Esophagus (tissue), 2 donors: ENCODE measurements at regions not wholly inside any gene's neighbourhood (a gene's known extent, or its start where the extent isn't known, plus 50 kb on each side); places are given as distances from the start of the nearest gene placed in this dataset.

Source experiments
- H3K27ac ChIP-seq, 2 donors: one replicate each; pipeline ENCODE4 v1.5.1; 2013; ENCODE audit warnings: low read depth in 2 of 2, mild to moderate bottlenecking in 2 of 2, inconsistent platforms in 1 of 2, low read length in 1 of 2, moderate library complexity in 1 of 2
- H3K27me3 ChIP-seq, 2 donors: one replicate each; pipeline ENCODE4 v1.6.1; 2013; ENCODE audit warnings: low read length in 2 of 2, control low read depth in 1 of 2, mild to moderate bottlenecking in 1 of 2; ENCODE audit not compliant: insufficient read depth in 2 of 2, control insufficient read depth in 1 of 2
- H3K36me3 ChIP-seq, 2 donors: one replicate each; pipeline ENCODE4 v1.6.1; 2013; ENCODE audit warnings: low read length in 1 of 2; ENCODE audit not compliant: control insufficient read depth in 2 of 2, insufficient read depth in 2 of 2
- H3K4me1 ChIP-seq, 2 donors: one replicate each; pipeline ENCODE4 v1.6.1; 2013; ENCODE audit warnings: low read length in 1 of 2; ENCODE audit not compliant: control insufficient read depth in 2 of 2, insufficient read depth in 2 of 2
- H3K4me3 ChIP-seq, 2 donors: one replicate each; pipeline ENCODE4 v1.5.1; 2013; ENCODE audit warnings: low read length in 2 of 2, mild to moderate bottlenecking in 2 of 2, low read depth in 1 of 2, moderate library complexity in 1 of 2
- H3K9me3 ChIP-seq, 2 donors: one replicate each; pipeline ENCODE4 v1.6.1; 2013; ENCODE audit warnings: mild to moderate bottlenecking in 2 of 2, low read depth in 1 of 2, low read length in 1 of 2, moderate library complexity in 1 of 2; ENCODE audit not compliant: control insufficient read depth in 2 of 2, insufficient read depth in 1 of 2
- whole genome bisulfite sequencing, 2 donors: extraction: QIAGEN DNeasy Blood & Tissue Kit; methylation state at CpG; one replicate each; pipeline ENCODE4 v1.1.7; 2013; 5-methylcytosine and 5-hydroxymethylcytosine counted together
- donor health status: healthy with polysubstance abuse.
- donor health status: Bipolar disorder and iron deficiency.

- Histone ChIP-seq H3K36me3 (no peaks in the 10 kb centered on the region), H3K4me1 (no peaks in the 10 kb centered on the region), H3K4me3 (no peak overlapping the region), H3K27me3 (no peaks in the 10 kb centered on the region), H3K27ac (no peak overlapping the region), H3K9me3 (no peaks in the 10 kb centered on the region)
- 56 to 61% methylated on average over 3 of the region's 3 CpGs for WGBS, 2 donors
Observed at GRCh38 chr2:19659024-19659792, 242.6 kb downstream of the TTC32 start.

DNA sequence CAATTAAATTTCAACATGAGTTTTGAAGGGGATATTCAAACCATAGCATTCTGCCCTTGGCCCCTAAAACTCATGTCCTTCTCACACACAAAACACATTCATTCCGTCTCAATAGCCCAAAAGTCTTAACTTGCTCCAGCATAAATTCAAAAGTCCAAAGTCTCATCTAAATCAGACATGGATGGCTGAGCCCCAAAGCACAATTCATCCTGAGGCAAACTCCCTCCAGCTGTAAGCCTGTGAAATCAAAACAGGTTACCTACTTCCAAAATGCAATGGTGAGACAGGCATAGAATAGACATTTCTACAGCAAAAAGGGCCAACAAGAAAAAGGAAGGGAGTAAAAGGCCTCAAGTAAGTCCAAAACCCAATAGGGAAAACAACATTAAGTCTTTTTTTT is 245.8 kb downstream of the TTC32 start:
- 74 to 90% methylated on average over 1 of the region's 1 CpG for WGBS, 2 donors
- Histone ChIP-seq H3K4me3 (no peak overlapping the region), H3K4me1 (no peaks in the 10 kb centered on the region), H3K36me3 (no peaks in the 10 kb centered on the region), H3K27me3 (no peaks in the 10 kb centered on the region), H3K9me3 (no peaks in the 10 kb centered on the region), H3K27ac (no peak overlapping the region)

DNA sequence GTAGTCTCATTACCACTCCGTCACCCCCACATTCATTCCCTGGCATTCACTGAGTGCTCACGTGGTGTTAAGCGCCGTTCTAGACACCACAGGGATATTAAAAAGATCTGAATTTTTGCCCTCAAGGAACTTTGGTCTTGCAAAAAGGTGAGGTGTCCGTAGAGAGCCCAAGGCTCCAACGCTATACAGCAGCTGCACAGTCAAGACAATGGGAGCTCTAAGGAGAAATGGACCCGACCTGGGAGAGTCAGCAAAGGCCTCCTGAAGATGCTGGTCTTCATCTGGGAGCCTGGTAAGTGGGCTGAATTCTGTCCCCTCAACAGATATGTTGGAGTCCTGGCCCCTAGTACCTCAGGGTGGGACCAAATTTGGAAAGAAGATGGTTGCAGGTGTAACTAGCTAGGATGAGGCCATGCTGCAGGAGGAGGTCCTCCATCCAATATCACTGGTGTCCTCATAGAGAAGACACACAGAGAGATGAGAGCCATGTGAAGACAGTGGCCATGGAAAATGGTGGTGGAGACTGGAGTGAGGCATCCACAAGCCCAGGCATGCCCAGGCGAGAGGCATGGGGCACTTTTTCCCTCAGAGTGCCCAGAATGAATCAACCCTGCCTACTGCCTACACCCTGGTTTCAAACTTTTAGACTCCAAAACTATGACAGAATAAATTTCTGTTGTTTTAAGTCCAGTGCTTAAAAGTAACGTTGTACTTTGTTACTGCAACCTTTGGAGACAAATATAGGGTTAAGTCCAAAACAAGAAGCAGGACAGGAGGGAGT is 247.3 kb downstream of the TTC32 start:
- Histone ChIP-seq H3K36me3 (no peaks in the 10 kb centered on the region), H3K4me3 (no peak overlapping the region), H3K9me3 (no peaks in the 10 kb centered on the region), H3K27ac (no peak overlapping the region), H3K27me3 (no peaks in the 10 kb centered on the region), H3K4me1 (no peaks in the 10 kb centered on the region)
- WGBS, 2 donors = 85 to 91% methylated on average over 9 of the region's 9 CpGs

- H3K4me3 ChIP-seq = no peak overlapping the region
- no peaks in the 10 kb centered on the region for H3K36me3 ChIP-seq
- no peaks in the 10 kb centered on the region for H3K4me1 ChIP-seq
- H3K27ac ChIP-seq = no peak overlapping the region
- H3K27me3 ChIP-seq = no peaks in the 10 kb centered on the region
- no peaks in the 10 kb centered on the region for H3K9me3 ChIP-seq
- WGBS, 2 donors = 90 to 94% methylated on average over 10 of the region's 10 CpGs
Observed at GRCh38 chr2:19653509-19653908, 248.3 kb downstream of the TTC32 start.

DNA sequence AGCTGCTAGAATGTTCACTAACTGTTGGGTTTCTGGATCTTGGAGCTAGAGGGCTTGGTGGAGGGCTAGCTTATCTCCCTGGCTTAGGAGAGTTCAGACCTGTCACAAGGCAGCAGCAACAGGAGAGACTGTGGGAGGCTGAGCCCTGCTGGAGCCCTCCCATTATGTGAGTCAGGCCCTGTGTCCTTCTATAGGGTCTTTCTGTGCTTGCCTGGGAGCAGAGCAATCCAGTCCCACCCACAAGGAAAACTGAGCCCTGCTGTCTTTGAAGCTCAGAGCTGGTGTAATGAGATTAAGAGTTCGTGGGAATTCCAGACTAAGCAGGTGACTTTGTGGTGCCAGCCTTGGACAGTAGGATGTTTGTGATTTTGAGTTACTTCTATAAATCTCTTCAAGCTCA is 249.0 kb downstream of the TTC32 start:
- Histone ChIP-seq H3K4me1 (no peaks in the 10 kb centered on the region), H3K4me3 (no peak overlapping the region), H3K27me3 (no peaks in the 10 kb centered on the region), H3K27ac (no peak overlapping the region), H3K36me3 (no peaks in the 10 kb centered on the region), H3K9me3 (no peaks in the 10 kb centered on the region)
- 63 to 74% methylated on average over 1 of the region's 1 CpG for WGBS, 2 donors

- WGBS, 2 donors = 47 to 50% methylated on average over 4 of the region's 4 CpGs
- H3K4me1 ChIP-seq = no peaks in the 10 kb centered on the region
- H3K27ac ChIP-seq = no peak overlapping the region
- no peak overlapping the region for H3K4me3 ChIP-seq
- no peaks in the 10 kb centered on the region for H3K36me3 ChIP-seq
- no peaks in the 10 kb centered on the region for H3K9me3 ChIP-seq
- H3K27me3 ChIP-seq = no peaks in the 10 kb centered on the region
Observed at GRCh38 chr2:19651466-19651865, 250.3 kb downstream of the TTC32 start.

- 61 to 66% methylated on average over 8 of the region's 8 CpGs for WGBS, 2 donors
- Histone ChIP-seq H3K4me1 (no peaks in the 10 kb centered on the region), H3K27me3 (no peaks in the 10 kb centered on the region), H3K9me3 (no peaks in the 10 kb centered on the region), H3K27ac (no peak overlapping the region), H3K4me3 (no peak overlapping the region), H3K36me3 (no peaks in the 10 kb centered on the region)
Observed at GRCh38 chr2:19649785-19650380, 251.9 kb downstream of the TTC32 start.

- WGBS, 2 donors = 86 to 95% methylated on average over 1 of the region's 1 CpG
- Histone ChIP-seq H3K4me1 (no peaks in the 10 kb centered on the region), H3K4me3 (no peak overlapping the region), H3K27me3 (no peaks in the 10 kb centered on the region), H3K36me3 (no peaks in the 10 kb centered on the region), H3K9me3 (no peaks in the 10 kb centered on the region), H3K27ac (no peak overlapping the region)
Observed at GRCh38 chr2:19649142-19649541, 252.6 kb downstream of the TTC32 start.

- H3K9me3 ChIP-seq = no peaks in the 10 kb centered on the region
- 14 to 30% methylated on average over 1 of the region's 1 CpG for WGBS, 2 donors
- H3K4me1 ChIP-seq = no peaks in the 10 kb centered on the region
- H3K27me3 ChIP-seq = no peaks in the 10 kb centered on the region
- H3K4me3 ChIP-seq = no peak overlapping the region
- H3K36me3 ChIP-seq = no peaks in the 10 kb centered on the region
- no peak overlapping the region for H3K27ac ChIP-seq
Observed at GRCh38 chr2:19648583-19648982, 253.2 kb downstream of the TTC32 start.
